ENCODE measurements at regions not wholly inside any gene's neighbourhood (a gene's known extent, or its start where the extent isn't known, plus 50 kb on each side); places are given as distances from the start of the nearest gene placed in this dataset.

DNA sequence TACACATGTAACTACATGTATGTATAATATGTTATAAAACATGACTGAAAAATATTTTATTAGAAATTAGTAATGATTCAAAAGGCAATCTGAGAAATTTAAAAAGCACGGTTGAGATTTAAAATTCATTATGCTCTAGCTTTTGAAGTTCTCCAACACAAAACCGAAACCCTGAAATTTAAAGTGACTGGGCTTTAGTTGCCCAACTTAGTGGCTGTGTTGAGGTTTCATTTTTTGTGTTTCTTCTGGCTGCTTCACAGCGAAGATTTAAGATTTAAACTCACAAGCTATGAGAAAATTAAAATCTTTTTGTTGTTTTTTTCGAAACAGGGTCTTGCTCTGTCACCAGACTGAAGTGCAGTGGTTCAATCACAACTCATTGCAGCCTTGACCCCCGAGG is 1058.7 kb downstream of the NCAM2 start:
- Histone ChIP-seq H3K79me2 (ENCODE audit: insufficient read depth) (no peaks in the 10 kb centered on the region), H3K9ac (no peak overlapping the region), H2AFZ (ENCODE audit: low read depth) (no peak overlapping the region), H3K9me3 (0 out of 2 replicates have a peak, but pooled peaks cover 9% of the 10 kb centered on the region), H3K9me2 (no peaks in the 10 kb centered on the region), H3K27ac (ENCODE audit: low read depth in 2 of 2, low read length in 1 of 2) (no peak overlapping the region), H3K4me1 (ENCODE audit: control insufficient read depth in 1 of 2, insufficient read depth in 2 of 2, low read depth in 1 of 2, low read length in 1 of 2) (no peaks in the 10 kb centered on the region), H3K4me3 (ENCODE audit: low read depth in 2 of 2, low read length in 1 of 2) (no peak overlapping the region), H4K20me1 (ENCODE audit: insufficient read depth) (no peaks in the 10 kb centered on the region), H3K4me2 (no peak overlapping the region), H3K36me3 (replicated peaks in 1 of 2; ENCODE audit: control insufficient read depth in 1 of 2, insufficient read depth in 2 of 2, low read length in 1 of 2) (no peaks in the 10 kb centered on the region), H3K27me3 (ENCODE audit: insufficient read depth) (no peaks in the 10 kb centered on the region), H3F3A (replicated peaks; ENCODE audit: insufficient read depth) (no peaks in the 10 kb centered on the region)
- WGBS (ENCODE audit: low lambda C conversion rate) = 54% methylated on average over 5 of the region's 5 CpGs
- no peak for DNase-seq
- ChIA-PET POLR2A (no interaction called here), CTCF (no interaction called here)
- no peak for TF ChIP-seq EZH2phosphoT487 (IDR thresholded peaks at IDR 0.05; ENCODE audit: borderline replicate concordance, low read depth)
- no peak for TF ChIP-seq FOSL2 (IDR thresholded peaks at IDR 0.05; ENCODE audit: borderline replicate concordance, low read depth)

DNA sequence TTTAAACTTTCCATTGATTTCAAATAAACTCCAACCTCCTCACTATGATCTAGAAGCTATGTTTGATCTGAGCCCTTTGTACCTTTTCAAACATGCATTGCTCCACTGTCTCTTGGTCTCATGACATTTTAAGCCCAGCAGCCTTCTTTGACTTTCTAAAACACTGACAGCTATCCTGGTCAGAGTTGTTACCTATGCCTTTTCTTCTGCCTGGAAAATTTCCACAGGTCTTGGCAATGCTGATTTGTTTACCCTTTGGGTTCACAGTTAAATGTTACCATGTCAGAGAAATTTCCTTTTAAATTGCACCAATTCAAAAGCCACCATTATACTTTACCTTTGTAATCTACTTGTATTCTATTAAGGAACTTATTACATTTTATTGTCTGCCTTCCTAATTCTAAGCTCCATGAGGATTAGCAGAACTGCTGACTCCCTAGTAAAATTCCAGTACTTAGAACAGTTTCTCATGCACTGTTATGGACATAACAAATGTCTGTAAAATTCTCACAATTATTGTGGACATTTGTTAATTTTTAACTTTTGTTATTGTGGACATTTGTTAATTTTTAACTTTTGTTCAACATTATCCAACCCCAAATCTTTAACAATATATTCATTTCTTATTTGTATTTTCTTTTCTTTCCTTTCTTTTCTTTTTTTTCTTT is 1064.4 kb downstream of the NCAM2 start:
- H3K9me3 ChIP-seq = 0 out of 2 replicates have a peak, but pooled peaks cover 9% of the 10 kb centered on the region
- H3K4me3 ChIP-seq (ENCODE audit: low read depth in 2 of 2, low read length in 1 of 2) = no peak overlapping the region
- H3K27ac ChIP-seq (ENCODE audit: low read depth in 2 of 2, low read length in 1 of 2) = no peak overlapping the region
- no peak overlapping the region for H2AFZ ChIP-seq (ENCODE audit: low read depth)
- no peak overlapping the region for H3K4me2 ChIP-seq
- no peaks in the 10 kb centered on the region for H3K36me3 ChIP-seq (replicated peaks in 1 of 2; ENCODE audit: control insufficient read depth in 1 of 2, insufficient read depth in 2 of 2, low read length in 1 of 2)
- no peaks in the 10 kb centered on the region for H3K79me2 ChIP-seq (ENCODE audit: insufficient read depth)
- TF ChIP-seq, protein P1, sequence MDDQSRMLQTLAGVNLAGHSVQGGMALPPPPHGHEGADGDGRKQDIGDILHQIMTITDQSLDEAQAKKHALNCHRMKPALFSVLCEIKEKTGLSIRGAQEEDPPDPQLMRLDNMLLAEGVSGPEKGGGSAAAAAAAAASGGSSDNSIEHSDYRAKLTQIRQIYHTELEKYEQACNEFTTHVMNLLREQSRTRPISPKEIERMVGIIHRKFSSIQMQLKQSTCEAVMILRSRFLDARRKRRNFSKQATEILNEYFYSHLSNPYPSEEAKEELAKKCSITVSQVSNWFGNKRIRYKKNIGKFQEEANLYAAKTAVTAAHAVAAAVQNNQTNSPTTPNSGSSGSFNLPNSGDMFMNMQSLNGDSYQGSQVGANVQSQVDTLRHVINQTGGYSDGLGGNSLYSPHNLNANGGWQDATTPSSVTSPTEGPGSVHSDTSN (IDR thresholded peaks at IDR 0.05) = no peak
- no peak for TF ChIP-seq YY1 (IDR thresholded peaks at IDR 0.05; ENCODE audit: low read depth)
- TF ChIP-seq, protein P2, sequence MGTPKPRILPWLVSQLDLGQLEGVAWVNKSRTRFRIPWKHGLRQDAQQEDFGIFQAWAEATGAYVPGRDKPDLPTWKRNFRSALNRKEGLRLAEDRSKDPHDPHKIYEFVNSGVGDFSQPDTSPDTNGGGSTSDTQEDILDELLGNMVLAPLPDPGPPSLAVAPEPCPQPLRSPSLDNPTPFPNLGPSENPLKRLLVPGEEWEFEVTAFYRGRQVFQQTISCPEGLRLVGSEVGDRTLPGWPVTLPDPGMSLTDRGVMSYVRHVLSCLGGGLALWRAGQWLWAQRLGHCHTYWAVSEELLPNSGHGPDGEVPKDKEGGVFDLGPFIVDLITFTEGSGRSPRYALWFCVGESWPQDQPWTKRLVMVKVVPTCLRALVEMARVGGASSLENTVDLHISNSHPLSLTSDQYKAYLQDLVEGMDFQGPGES (IDR thresholded peaks at IDR 0.05; ENCODE audit: low read depth, low read length) = no peak
- ChIA-PET CTCF (interaction anchor here (0.8 to 1.2 kb wide), 2 partner anchors 10 to 11 kb away, joined by 3 read pairs; no protein-coding TSS in a partner anchor), POLR2A (no interaction called here)
- no peak for DNase-seq
- H3F3A ChIP-seq (replicated peaks; ENCODE audit: insufficient read depth) = no peaks in the 10 kb centered on the region
- H4K20me1 ChIP-seq (ENCODE audit: insufficient read depth) = no peaks in the 10 kb centered on the region
- H3K9ac ChIP-seq = no peak overlapping the region
- no peaks in the 10 kb centered on the region for H3K9me2 ChIP-seq
- H3K27me3 ChIP-seq (ENCODE audit: insufficient read depth) = no peaks in the 10 kb centered on the region
- no peaks in the 10 kb centered on the region for H3K4me1 ChIP-seq (ENCODE audit: control insufficient read depth in 1 of 2, insufficient read depth in 2 of 2, low read depth in 1 of 2, low read length in 1 of 2)

DNA sequence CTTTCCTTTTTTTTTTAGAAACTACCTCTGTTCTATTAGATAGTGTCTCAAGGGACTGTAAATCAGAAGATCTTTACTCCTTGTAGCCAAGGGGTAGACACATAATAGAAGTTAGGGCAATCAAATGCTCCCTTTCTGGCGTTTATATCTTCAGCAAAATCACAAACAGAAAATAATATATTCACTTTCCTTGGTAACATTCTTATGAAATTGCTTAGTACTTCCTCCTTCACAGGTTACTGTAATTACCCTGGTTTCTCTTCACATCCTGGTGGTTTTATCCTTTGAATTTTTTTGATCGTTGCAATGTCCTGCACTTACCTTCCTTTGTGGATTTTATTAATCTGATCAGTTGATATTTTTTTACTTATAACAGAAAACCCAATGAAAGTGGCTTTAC is 1064.9 kb downstream of the NCAM2 start:
- Histone ChIP-seq H3F3A (replicated peaks; ENCODE audit: insufficient read depth) (no peaks in the 10 kb centered on the region), H3K4me3 (ENCODE audit: low read depth in 2 of 2, low read length in 1 of 2) (no peak overlapping the region), H3K4me1 (ENCODE audit: control insufficient read depth in 1 of 2, insufficient read depth in 2 of 2, low read depth in 1 of 2, low read length in 1 of 2) (no peaks in the 10 kb centered on the region), H3K9me2 (no peaks in the 10 kb centered on the region), H3K4me2 (no peak overlapping the region), H3K36me3 (replicated peaks in 1 of 2; ENCODE audit: control insufficient read depth in 1 of 2, insufficient read depth in 2 of 2, low read length in 1 of 2) (no peaks in the 10 kb centered on the region), H3K79me2 (ENCODE audit: insufficient read depth) (no peaks in the 10 kb centered on the region), H4K20me1 (ENCODE audit: insufficient read depth) (no peaks in the 10 kb centered on the region), H3K27ac (ENCODE audit: low read depth in 2 of 2, low read length in 1 of 2) (no peak overlapping the region), H3K9me3 (0 out of 2 replicates have a peak, but pooled peaks cover 9% of the 10 kb centered on the region), H3K27me3 (ENCODE audit: insufficient read depth) (no peaks in the 10 kb centered on the region), H2AFZ (ENCODE audit: low read depth) (no peak overlapping the region), H3K9ac (no peak overlapping the region)
- DNase-seq = no peak
- ChIA-PET CTCF (no interaction called here), POLR2A (no interaction called here)
- WGBS (ENCODE audit: low lambda C conversion rate) = 23% methylated on average over 2 of the region's 2 CpGs
- TF ChIP-seq, protein P3, sequence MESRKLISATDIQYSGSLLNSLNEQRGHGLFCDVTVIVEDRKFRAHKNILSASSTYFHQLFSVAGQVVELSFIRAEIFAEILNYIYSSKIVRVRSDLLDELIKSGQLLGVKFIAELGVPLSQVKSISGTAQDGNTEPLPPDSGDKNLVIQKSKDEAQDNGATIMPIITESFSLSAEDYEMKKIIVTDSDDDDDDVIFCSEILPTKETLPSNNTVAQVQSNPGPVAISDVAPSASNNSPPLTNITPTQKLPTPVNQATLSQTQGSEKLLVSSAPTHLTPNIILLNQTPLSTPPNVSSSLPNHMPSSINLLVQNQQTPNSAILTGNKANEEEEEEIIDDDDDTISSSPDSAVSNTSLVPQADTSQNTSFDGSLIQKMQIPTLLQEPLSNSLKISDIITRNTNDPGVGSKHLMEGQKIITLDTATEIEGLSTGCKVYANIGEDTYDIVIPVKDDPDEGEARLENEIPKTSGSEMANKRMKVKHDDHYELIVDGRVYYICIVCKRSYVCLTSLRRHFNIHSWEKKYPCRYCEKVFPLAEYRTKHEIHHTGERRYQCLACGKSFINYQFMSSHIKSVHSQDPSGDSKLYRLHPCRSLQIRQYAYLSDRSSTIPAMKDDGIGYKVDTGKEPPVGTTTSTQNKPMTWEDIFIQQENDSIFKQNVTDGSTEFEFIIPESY (IDR thresholded peaks at IDR 0.05; ENCODE audit: borderline replicate concordance, low read depth) = no peak
- TF ChIP-seq CHD2 (IDR thresholded peaks at IDR 0.05; ENCODE audit: low read length, partially characterized antibody) (no peak), EZH2phosphoT487 (IDR thresholded peaks at IDR 0.05; ENCODE audit: borderline replicate concordance, low read depth) (no peak), POLR2AphosphoS5 (IDR thresholded peaks at IDR 0.05; ENCODE audit: low read depth, low read length) (no peak), SMC3 (IDR thresholded peaks at IDR 0.05; ENCODE audit: low read depth, low read length) (no peak), YY1 (IDR thresholded peaks at IDR 0.05; ENCODE audit: low read depth) (no peak)
- TF ChIP-seq, protein P2 (IDR thresholded peaks at IDR 0.05; ENCODE audit: low read depth, low read length) = no peak
- TF ChIP-seq, protein P4, sequence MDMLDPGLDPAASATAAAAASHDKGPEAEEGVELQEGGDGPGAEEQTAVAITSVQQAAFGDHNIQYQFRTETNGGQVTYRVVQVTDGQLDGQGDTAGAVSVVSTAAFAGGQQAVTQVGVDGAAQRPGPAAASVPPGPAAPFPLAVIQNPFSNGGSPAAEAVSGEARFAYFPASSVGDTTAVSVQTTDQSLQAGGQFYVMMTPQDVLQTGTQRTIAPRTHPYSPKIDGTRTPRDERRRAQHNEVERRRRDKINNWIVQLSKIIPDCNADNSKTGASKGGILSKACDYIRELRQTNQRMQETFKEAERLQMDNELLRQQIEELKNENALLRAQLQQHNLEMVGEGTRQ (IDR thresholded peaks at IDR 0.05; ENCODE audit: borderline replicate concordance, low read depth, low read length) = no peak
- TF ChIP-seq, protein P5, sequence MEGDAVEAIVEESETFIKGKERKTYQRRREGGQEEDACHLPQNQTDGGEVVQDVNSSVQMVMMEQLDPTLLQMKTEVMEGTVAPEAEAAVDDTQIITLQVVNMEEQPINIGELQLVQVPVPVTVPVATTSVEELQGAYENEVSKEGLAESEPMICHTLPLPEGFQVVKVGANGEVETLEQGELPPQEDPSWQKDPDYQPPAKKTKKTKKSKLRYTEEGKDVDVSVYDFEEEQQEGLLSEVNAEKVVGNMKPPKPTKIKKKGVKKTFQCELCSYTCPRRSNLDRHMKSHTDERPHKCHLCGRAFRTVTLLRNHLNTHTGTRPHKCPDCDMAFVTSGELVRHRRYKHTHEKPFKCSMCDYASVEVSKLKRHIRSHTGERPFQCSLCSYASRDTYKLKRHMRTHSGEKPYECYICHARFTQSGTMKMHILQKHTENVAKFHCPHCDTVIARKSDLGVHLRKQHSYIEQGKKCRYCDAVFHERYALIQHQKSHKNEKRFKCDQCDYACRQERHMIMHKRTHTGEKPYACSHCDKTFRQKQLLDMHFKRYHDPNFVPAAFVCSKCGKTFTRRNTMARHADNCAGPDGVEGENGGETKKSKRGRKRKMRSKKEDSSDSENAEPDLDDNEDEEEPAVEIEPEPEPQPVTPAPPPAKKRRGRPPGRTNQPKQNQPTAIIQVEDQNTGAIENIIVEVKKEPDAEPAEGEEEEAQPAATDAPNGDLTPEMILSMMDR (IDR thresholded peaks at IDR 0.05) = no peak

All from SK-N-SH (cell line).